ENCODE measurements at regions not wholly inside any gene's neighbourhood (a gene's known extent, or its start where the extent isn't known, plus 50 kb on each side); places are given as distances from the start of the nearest gene placed in this dataset.

DNA sequence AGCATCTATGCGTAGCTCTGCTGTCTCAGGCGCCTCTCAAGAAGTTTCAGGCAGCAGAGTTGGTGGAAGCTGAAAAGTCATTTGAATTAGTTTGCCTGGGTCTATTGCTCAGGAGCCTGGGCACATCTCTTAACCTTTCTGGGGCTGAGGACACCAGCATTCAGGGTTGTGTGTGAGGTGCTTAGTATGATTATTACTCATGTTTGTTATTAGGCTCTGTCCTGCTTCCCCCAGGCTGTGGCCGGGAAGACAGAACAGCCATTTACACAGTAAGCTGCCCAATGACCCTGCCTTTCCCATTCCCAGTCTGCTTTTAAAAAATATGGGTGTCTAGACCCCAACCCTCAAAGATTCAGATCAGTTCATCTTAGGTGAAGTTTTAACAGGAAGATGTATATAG, 53.9 kb upstream of the CACNA1E start:
- H3K27ac ChIP-seq (ENCODE audit: low read length): no peak overlapping the region
- no peak overlapping the region for H3K4me3 ChIP-seq (ENCODE audit: low read length)
- no peak overlapping the region for H3K9ac ChIP-seq (ENCODE audit: low read length)
- no peaks in the 10 kb centered on the region for H3K9me3 ChIP-seq (replicated peaks; ENCODE audit: insufficient read depth, low read length)
- no peaks in the 10 kb centered on the region for H3F3A ChIP-seq (ENCODE audit: insufficient read depth, low read length)
- TF ChIP-seq EZH2 (optimal IDR thresholded peaks at IDR 0.05; ENCODE audit: low read depth, low read length): no peak
- TF ChIP-seq EZH2phosphoT487 (IDR thresholded peaks at IDR 0.05; ENCODE audit: low read length): no peak
- TF ChIP-seq, protein P1, sequence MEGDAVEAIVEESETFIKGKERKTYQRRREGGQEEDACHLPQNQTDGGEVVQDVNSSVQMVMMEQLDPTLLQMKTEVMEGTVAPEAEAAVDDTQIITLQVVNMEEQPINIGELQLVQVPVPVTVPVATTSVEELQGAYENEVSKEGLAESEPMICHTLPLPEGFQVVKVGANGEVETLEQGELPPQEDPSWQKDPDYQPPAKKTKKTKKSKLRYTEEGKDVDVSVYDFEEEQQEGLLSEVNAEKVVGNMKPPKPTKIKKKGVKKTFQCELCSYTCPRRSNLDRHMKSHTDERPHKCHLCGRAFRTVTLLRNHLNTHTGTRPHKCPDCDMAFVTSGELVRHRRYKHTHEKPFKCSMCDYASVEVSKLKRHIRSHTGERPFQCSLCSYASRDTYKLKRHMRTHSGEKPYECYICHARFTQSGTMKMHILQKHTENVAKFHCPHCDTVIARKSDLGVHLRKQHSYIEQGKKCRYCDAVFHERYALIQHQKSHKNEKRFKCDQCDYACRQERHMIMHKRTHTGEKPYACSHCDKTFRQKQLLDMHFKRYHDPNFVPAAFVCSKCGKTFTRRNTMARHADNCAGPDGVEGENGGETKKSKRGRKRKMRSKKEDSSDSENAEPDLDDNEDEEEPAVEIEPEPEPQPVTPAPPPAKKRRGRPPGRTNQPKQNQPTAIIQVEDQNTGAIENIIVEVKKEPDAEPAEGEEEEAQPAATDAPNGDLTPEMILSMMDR (IDR thresholded peaks at IDR 0.05; ENCODE audit: low read length): no peak
- H3K4me1 ChIP-seq (ENCODE audit: low read length): no peaks in the 10 kb centered on the region
- H3K4me2 ChIP-seq (ENCODE audit: low read depth, low read length): no peak overlapping the region
- DNase-seq: no peak
- no peaks in the 10 kb centered on the region for H3K9me2 ChIP-seq (replicated peaks; ENCODE audit: insufficient read depth, low read length)
- H4K20me1 ChIP-seq (ENCODE audit: insufficient read depth, low read length): no peaks in the 10 kb centered on the region
- H3K36me3 ChIP-seq (replicated peaks; ENCODE audit: insufficient read depth, low read length): no peaks in the 10 kb centered on the region
- H3K27me3 ChIP-seq (replicated peaks; ENCODE audit: insufficient read depth, low read length): no peaks in the 10 kb centered on the region
- no peaks in the 10 kb centered on the region for H3K79me2 ChIP-seq (ENCODE audit: low read length)
- no peak overlapping the region for H2AFZ ChIP-seq (ENCODE audit: low read length)

DNA sequence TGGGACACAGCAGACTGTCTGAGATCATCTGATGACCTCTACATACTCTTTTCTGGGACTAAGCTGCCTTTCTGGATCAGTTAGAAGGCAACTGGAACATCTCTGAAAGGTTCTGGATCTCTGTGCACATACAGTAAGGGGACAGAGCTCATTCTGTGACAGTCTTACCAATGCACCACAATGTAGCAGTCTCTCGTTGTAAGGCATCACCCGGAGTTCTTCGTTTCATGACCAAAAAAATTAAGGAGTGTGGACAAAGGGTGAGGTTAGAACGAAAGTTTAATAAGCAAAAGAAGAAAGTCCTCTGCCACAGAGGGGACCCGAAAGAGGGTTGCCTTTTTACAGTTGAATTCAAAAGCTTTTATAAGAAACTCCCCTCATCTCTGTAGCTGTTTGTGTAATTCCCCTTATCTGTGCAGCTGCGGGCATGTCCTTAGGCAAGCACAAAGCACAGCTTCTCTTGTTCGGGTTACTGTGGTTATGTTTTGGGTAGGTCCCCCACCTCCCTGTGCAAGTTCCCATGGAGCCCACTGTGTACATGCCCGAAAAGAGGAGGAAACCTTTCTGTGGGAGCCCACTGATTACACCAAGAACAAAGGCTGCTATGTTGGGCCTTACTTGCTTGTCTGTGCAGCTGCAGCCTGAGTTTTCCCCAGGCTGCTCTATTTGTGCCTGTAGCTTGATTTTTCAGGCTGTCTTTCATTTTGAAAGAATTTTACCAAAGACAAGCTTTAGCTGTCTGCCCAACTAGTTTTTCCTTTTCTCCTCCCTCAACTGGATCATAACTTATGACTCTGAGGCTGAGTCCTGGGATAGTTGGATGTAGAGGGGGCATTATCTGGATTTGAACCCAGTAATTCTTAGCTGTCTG, 53.1 kb upstream of the CACNA1E start:
- H3K9me2 ChIP-seq (replicated peaks; ENCODE audit: insufficient read depth, low read length): no peaks in the 10 kb centered on the region
- TF ChIP-seq, protein P1 (IDR thresholded peaks at IDR 0.05; ENCODE audit: low read length): no peak
- TF ChIP-seq EZH2phosphoT487 (IDR thresholded peaks at IDR 0.05; ENCODE audit: low read length) (no peak), EZH2 (optimal IDR thresholded peaks at IDR 0.05; ENCODE audit: low read depth, low read length) (no peak)
- H3K36me3 ChIP-seq (replicated peaks; ENCODE audit: insufficient read depth, low read length): no peaks in the 10 kb centered on the region
- H3F3A ChIP-seq (ENCODE audit: insufficient read depth, low read length): no peaks in the 10 kb centered on the region
- DNase-seq: no peak
- H4K20me1 ChIP-seq (ENCODE audit: insufficient read depth, low read length): no peaks in the 10 kb centered on the region
- no peak overlapping the region for H2AFZ ChIP-seq (ENCODE audit: low read length)
- no peak overlapping the region for H3K27ac ChIP-seq (ENCODE audit: low read length)
- H3K27me3 ChIP-seq (replicated peaks; ENCODE audit: insufficient read depth, low read length): no peaks in the 10 kb centered on the region
- no peaks in the 10 kb centered on the region for H3K9me3 ChIP-seq (replicated peaks; ENCODE audit: insufficient read depth, low read length)
- no peaks in the 10 kb centered on the region for H3K79me2 ChIP-seq (ENCODE audit: low read length)
- H3K4me2 ChIP-seq (ENCODE audit: low read depth, low read length): no peak overlapping the region
- H3K4me3 ChIP-seq (ENCODE audit: low read length): no peak overlapping the region
- H3K9ac ChIP-seq (ENCODE audit: low read length): no peak overlapping the region
- no peaks in the 10 kb centered on the region for H3K4me1 ChIP-seq (ENCODE audit: low read length)

Measured in MM.1S (cell line).